SK-N-SH treated with all-trans-retinoic acid at 6 μM for 48 hours (cell line): ENCODE measurements at regions not wholly inside any gene's neighbourhood (a gene's known extent, or its start where the extent isn't known, plus 50 kb on each side); places are given as distances from the start of the nearest gene placed in this dataset.

Experiments
- ATAC-seq: fragments of 200-7000 bp; cut with Tn5 transposase; 3 replicates; pipeline ENCODE4 v1.9.1; 2020; ENCODE audit warnings: mild to moderate bottlenecking, moderate library complexity
- ARNTL ChIP-seq: fragments of 450-650 bp; formaldehyde crosslinking; IDR thresholded peaks from 2 replicates; pipeline ENCODE4 v1.5.0; 2020; ENCODE audit warnings: low read depth, mild to moderate bottlenecking, moderate library complexity, borderline replicate concordance
- BACH2 ChIP-seq: fragments of 250-450 bp; sonication (Bioruptor Pico); IDR thresholded peaks from 2 replicates; pipeline ENCODE4 v1.9.0; 2021; ENCODE audit warnings: mild to moderate bottlenecking, borderline replicate concordance
- CSDC2 ChIP-seq: fragments of 250-450 bp; sonication (Bioruptor Pico); IDR thresholded peaks from 2 replicates; pipeline ENCODE4 v1.5.0; 2020; ENCODE audit warnings: mild to moderate bottlenecking, moderate library complexity
- ESRRG ChIP-seq: fragments of 250-450 bp; sonication (Bioruptor Pico); IDR thresholded peaks from 2 replicates; pipeline ENCODE4 v1.6.1; 2021; ENCODE audit warnings: mild to moderate bottlenecking
- GLIS3 ChIP-seq: fragments of 250-450 bp; sonication (Bioruptor Pico); IDR thresholded peaks from 2 replicates; pipeline ENCODE4 v1.5.0; 2020; ENCODE audit warnings: mild to moderate bottlenecking, moderate library complexity
- ISL1 ChIP-seq: fragments of 250-450 bp; sonication (Bioruptor Pico); IDR thresholded peaks from 2 replicates; pipeline ENCODE4 v2.1.2; 2022; ENCODE audit warnings: mild to moderate bottlenecking, moderate library complexity
- OSR1 ChIP-seq: fragments of 250-450 bp; sonication (Bioruptor Pico); IDR thresholded peaks from 2 replicates; pipeline ENCODE4 v1.8.0; 2022; ENCODE audit warnings: moderate library complexity, mild to moderate bottlenecking, inconsistent platforms
- PATZ1 ChIP-seq: fragments of 250-450 bp; sonication (Bioruptor Pico); IDR thresholded peaks from 2 replicates; pipeline ENCODE4 v1.8.0; 2020; ENCODE audit warnings: mild to moderate bottlenecking, moderate library complexity, borderline replicate concordance
- PPARA ChIP-seq: fragments of 250-450 bp; sonication (Bioruptor Pico); IDR thresholded peaks from 2 replicates; pipeline ENCODE4 v1.5.0; 2020; ENCODE audit warnings: mild to moderate bottlenecking, borderline replicate concordance
- RARB ChIP-seq: fragments of 250-450 bp; sonication (Bioruptor Pico); IDR thresholded peaks from 2 replicates; pipeline ENCODE4 v1.8.0; 2021; ENCODE audit warnings: mild to moderate bottlenecking, moderate library complexity
- SNAI2 ChIP-seq: fragments of 250-450 bp; sonication (Bioruptor Pico); IDR thresholded peaks from 2 replicates; pipeline ENCODE4 v1.5.0; 2020; ENCODE audit warnings: mild to moderate bottlenecking, moderate library complexity
- TCF4 ChIP-seq: fragments of 250-450 bp; sonication (Bioruptor Pico); IDR thresholded peaks from 2 replicates; pipeline ENCODE4 v1.8.0; 2021; ENCODE audit warnings: mild to moderate bottlenecking, moderate library complexity, borderline replicate concordance
- TOX ChIP-seq: fragments of 250-450 bp; sonication (Bioruptor Pico); IDR thresholded peaks from 2 replicates; pipeline ENCODE4 v1.8.0; 2021; ENCODE audit warnings: mild to moderate bottlenecking, moderate library complexity, borderline replicate concordance
- ZC3H10 ChIP-seq: fragments of 250-450 bp; sonication (Bioruptor Pico); IDR thresholded peaks from 2 replicates; pipeline ENCODE4 v1.5.1; 2021; ENCODE audit warnings: mild to moderate bottlenecking, moderate library complexity
- ZFP3 ChIP-seq: fragments of 250-450 bp; sonication (Bioruptor Pico); IDR thresholded peaks from 2 replicates; pipeline ENCODE4 v1.5.0; 2020; ENCODE audit warnings: mild to moderate bottlenecking, moderate library complexity
- ZFP30 ChIP-seq: fragments of 450-650 bp; formaldehyde crosslinking; IDR thresholded peaks from 2 replicates; pipeline ENCODE4 v1.5.0; 2022; ENCODE audit warnings: mild to moderate bottlenecking, moderate library complexity
- ZNF565 ChIP-seq: fragments of 450-650 bp; formaldehyde crosslinking; conservative IDR thresholded peaks from 2 replicates; pipeline ENCODE4 v1.5.0; 2020; ENCODE audit warnings: low read depth, mild to moderate bottlenecking, moderate library complexity
- ZNF70 ChIP-seq: fragments of 450-650 bp; formaldehyde crosslinking; IDR thresholded peaks from 2 replicates; pipeline ENCODE4 v1.5.0; 2020; ENCODE audit warnings: mild to moderate bottlenecking, moderate library complexity
- ZNF8 ChIP-seq: fragments of 450-650 bp; formaldehyde crosslinking; IDR thresholded peaks from 2 replicates; pipeline ENCODE4 v1.5.0; 2020; ENCODE audit warnings: mild to moderate bottlenecking, moderate library complexity
- TF ChIP-seq, protein P1 (sequence below): fragments of 250-450 bp; sonication (Bioruptor Pico); IDR thresholded peaks from 2 replicates; pipeline ENCODE4 v1.5.0; 2020; ENCODE audit warnings: mild to moderate bottlenecking, moderate library complexity
- TF ChIP-seq, protein P2 (sequence below): fragments of 250-450 bp; sonication (Bioruptor Pico); IDR thresholded peaks from 2 replicates; pipeline ENCODE4 v1.5.1; 2020; ENCODE audit warnings: low read depth, mild to moderate bottlenecking, moderate library complexity
- TF ChIP-seq, protein P3 (sequence below): fragments of 250-450 bp; sonication (Bioruptor Pico); IDR thresholded peaks from 2 replicates; pipeline ENCODE4 v1.8.0; 2021; ENCODE audit warnings: low read depth, mild to moderate bottlenecking, moderate library complexity, borderline replicate concordance
- TF ChIP-seq, protein P4 (sequence below): fragments of 250-450 bp; sonication (Bioruptor Pico); IDR thresholded peaks from 2 replicates; pipeline ENCODE4 v1.5.1; 2021; ENCODE audit warnings: mild to moderate bottlenecking, moderate library complexity

DNA sequence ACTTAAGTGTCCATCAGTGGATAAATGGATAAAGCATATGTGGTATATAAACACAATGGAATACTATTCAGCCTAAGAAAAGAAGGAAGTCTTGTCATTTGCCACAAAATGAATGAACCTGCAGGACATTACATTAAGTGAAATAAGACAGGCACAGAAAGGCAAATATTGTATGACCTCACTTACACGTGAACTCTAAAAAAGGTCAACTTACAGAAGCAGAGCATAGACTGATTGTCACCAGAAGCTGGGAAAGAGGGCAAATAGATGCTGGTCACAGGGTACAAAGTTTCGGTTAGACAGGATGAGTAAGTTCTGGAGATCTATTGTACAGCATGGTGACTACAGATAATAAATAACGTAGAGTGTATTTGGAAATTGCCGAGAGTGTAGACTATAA is 247.7 kb downstream of the RAB28 start:
- TF ChIP-seq SNAI2 (CRISPR knock-in tag), result no peak
- TF ChIP-seq ZNF8 (CRISPR knock-in tag), result no peak
- no peak for TF ChIP-seq ZFP3 (CRISPR knock-in tag)
- TF ChIP-seq TCF4 (CRISPR knock-in tag), result no peak
- TF ChIP-seq ZFP30 (CRISPR knock-in tag), result no peak
- no peak for TF ChIP-seq CSDC2 (CRISPR knock-in tag)
- TF ChIP-seq ZNF70, result no peak
- no peak for ATAC-seq

- TF ChIP-seq ESRRG (CRISPR knock-in tag) (no peak), ZFP30 (CRISPR knock-in tag) (no peak), CSDC2 (CRISPR knock-in tag) (no peak), ZFP3 (CRISPR knock-in tag) (no peak), PPARA (CRISPR knock-in tag) (no peak), BACH2 (no peak), ZNF70 (no peak), RARB (no peak), TOX (no peak), ISL1 (CRISPR knock-in tag) (no peak), ZNF565 (CRISPR knock-in tag) (no peak), SNAI2 (CRISPR knock-in tag) (no peak)
- TF ChIP-seq, protein P1, sequence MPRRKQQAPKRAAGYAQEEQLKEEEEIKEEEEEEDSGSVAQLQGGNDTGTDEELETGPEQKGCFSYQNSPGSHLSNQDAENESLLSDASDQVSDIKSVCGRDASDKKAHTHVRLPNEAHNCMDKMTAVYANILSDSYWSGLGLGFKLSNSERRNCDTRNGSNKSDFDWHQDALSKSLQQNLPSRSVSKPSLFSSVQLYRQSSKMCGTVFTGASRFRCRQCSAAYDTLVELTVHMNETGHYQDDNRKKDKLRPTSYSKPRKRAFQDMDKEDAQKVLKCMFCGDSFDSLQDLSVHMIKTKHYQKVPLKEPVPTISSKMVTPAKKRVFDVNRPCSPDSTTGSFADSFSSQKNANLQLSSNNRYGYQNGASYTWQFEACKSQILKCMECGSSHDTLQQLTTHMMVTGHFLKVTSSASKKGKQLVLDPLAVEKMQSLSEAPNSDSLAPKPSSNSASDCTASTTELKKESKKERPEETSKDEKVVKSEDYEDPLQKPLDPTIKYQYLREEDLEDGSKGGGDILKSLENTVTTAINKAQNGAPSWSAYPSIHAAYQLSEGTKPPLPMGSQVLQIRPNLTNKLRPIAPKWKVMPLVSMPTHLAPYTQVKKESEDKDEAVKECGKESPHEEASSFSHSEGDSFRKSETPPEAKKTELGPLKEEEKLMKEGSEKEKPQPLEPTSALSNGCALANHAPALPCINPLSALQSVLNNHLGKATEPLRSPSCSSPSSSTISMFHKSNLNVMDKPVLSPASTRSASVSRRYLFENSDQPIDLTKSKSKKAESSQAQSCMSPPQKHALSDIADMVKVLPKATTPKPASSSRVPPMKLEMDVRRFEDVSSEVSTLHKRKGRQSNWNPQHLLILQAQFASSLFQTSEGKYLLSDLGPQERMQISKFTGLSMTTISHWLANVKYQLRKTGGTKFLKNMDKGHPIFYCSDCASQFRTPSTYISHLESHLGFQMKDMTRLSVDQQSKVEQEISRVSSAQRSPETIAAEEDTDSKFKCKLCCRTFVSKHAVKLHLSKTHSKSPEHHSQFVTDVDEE (CRISPR knock-in tag), result no peak
- TF ChIP-seq, protein P2, sequence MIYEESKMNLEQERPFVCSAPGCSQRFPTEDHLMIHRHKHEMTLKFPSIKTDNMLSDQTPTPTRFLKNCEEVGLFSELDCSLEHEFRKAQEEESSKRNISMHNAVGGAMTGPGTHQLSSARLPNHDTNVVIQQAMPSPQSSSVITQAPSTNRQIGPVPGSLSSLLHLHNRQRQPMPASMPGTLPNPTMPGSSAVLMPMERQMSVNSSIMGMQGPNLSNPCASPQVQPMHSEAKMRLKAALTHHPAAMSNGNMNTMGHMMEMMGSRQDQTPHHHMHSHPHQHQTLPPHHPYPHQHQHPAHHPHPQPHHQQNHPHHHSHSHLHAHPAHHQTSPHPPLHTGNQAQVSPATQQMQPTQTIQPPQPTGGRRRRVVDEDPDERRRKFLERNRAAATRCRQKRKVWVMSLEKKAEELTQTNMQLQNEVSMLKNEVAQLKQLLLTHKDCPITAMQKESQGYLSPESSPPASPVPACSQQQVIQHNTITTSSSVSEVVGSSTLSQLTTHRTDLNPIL (CRISPR knock-in tag), result no peak
Observed at GRCh38 chr4:13233755-13234154, 250.4 kb downstream of the RAB28 start.

DNA sequence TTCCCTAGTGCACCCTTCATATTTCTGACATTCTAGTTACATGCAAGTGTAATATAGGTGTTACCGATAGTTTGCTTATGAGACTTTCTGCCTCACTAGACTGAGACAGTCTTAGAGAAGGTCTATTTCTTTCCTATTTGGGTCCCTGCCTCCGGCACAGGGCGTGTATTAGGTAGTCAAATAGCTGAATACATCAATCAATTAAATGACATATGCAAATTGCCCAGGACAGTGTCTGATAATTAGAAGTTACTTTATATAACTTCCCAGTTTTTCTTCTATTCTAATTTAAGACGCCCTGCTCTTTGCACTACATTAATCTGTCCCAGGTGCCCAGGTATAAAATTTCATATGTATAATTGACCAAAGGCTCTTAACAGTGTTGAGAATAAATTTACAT is 264.2 kb downstream of the RAB28 start:
- no peak for TF ChIP-seq TOX
- no peak for TF ChIP-seq PPARA (CRISPR knock-in tag)
- TF ChIP-seq RARB, result no peak
- TF ChIP-seq, protein P3, sequence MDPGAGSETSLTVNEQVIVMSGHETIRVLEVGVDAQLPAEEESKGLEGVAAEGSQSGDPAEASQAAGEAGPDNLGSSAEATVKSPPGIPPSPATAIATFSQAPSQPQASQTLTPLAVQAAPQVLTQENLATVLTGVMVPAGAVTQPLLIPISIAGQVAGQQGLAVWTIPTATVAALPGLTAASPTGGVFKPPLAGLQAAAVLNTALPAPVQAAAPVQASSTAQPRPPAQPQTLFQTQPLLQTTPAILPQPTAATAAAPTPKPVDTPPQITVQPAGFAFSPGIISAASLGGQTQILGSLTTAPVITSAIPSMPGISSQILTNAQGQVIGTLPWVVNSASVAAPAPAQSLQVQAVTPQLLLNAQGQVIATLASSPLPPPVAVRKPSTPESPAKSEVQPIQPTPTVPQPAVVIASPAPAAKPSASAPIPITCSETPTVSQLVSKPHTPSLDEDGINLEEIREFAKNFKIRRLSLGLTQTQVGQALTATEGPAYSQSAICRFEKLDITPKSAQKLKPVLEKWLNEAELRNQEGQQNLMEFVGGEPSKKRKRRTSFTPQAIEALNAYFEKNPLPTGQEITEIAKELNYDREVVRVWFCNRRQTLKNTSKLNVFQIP (CRISPR knock-in tag), result no peak
- TF ChIP-seq CSDC2 (CRISPR knock-in tag), result no peak
- TF ChIP-seq ISL1 (CRISPR knock-in tag), result no peak
- TF ChIP-seq ZNF70, result no peak
- TF ChIP-seq SNAI2 (CRISPR knock-in tag), result no peak
- TF ChIP-seq ZFP30 (CRISPR knock-in tag), result no peak
- TF ChIP-seq BACH2, result no peak
- no peak for ATAC-seq

More at GRCh38 chr4:13233755-13234154, 250.4 kb downstream of the RAB28 start:
- no peak for ATAC-seq

DNA sequence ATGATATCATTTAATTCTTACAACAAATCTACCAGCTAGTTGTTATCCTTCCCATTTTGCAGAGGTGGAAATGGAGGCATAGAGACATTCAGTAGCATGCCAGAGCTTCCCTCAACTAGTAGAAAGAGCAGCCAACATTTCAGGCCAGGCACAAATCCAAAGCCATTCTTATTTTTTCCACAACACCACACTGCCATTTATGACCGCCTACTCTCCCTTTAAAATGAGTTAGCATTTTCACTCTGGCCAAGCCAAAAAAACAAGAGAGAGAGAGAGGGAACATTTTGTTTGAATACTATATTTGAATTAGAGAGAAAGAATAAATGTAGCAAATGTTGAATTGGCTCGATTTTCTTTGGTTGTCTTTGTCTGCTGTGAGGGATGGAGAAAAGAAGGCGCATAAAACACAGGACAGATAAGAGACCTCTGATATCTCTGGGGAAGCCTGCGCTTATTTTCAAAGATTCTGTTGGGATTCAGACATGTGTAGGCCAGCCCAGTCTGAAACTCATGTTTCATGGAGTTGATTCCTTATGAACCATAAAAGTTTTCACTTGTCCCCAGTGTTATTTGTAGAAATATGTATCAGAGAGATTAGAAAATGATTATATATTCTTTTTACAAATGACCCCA is 265.7 kb downstream of the RAB28 start:
- ATAC-seq, result no peak
- TF ChIP-seq RARB (no peak), ARNTL (CRISPR knock-in tag) (no peak), CSDC2 (CRISPR knock-in tag) (no peak), ZC3H10 (CRISPR knock-in tag) (no peak), ZNF70 (no peak), PPARA (CRISPR knock-in tag) (no peak), ZNF8 (CRISPR knock-in tag) (no peak), OSR1 (no peak), PATZ1 (CRISPR knock-in tag) (no peak), GLIS3 (CRISPR knock-in tag) (no peak), ZFP3 (CRISPR knock-in tag) (no peak)
- TF ChIP-seq, protein P3 (CRISPR knock-in tag), result no peak
- TF ChIP-seq, protein P4, sequence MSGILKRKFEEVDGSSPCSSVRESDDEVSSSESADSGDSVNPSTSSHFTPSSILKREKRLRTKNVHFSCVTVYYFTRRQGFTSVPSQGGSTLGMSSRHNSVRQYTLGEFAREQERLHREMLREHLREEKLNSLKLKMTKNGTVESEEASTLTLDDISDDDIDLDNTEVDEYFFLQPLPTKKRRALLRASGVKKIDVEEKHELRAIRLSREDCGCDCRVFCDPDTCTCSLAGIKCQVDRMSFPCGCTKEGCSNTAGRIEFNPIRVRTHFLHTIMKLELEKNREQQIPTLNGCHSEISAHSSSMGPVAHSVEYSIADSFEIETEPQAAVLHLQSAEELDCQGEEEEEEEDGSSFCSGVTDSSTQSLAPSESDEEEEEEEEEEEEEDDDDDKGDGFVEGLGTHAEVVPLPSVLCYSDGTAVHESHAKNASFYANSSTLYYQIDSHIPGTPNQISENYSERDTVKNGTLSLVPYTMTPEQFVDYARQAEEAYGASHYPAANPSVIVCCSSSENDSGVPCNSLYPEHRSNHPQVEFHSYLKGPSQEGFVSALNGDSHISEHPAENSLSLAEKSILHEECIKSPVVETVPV, result no peak
- TF ChIP-seq, all 23 proteins: peak for 0
